ENCODE measurements at regions not wholly inside any gene's neighbourhood (a gene's known extent, or its start where the extent isn't known, plus 50 kb on each side); places are given as distances from the start of the nearest gene placed in this dataset.

DNA sequence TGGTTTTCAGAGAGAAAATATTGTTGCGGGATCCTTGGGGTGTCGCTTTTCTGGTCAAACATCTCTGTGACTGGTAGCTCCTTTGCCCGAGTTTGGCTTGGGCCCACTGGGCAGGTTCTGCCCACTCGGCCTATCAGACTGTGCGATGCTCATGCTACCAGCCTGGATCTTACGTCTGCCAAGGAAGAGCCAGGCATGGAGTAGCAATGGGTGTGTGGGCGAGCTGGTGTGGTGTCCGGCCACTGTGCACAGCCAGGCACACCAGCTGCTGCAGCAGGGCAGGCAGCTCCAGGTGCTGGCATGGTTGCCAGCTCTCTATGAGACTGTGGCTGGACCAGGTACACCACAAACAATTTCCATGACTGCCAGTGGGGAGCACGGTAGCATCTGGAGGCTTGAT, 1351.8 kb upstream of the PCDH20 start:
- H3K9ac ChIP-seq (replicated peaks; ENCODE audit: extremely low read depth, insufficient read depth, low read length), result no peak overlapping the region
- POLR2A ChIA-PET, result no interaction called here
- H3K79me2 ChIP-seq (ENCODE audit: control insufficient read depth, insufficient read depth, low read length), result no peaks in the 10 kb centered on the region
- H3K27me3 ChIP-seq (ENCODE audit: control insufficient read depth in 2 of 2, insufficient read depth in 2 of 2, low read length in 2 of 2), result no peaks in the 10 kb centered on the region
- no peaks in the 10 kb centered on the region for H3K36me3 ChIP-seq (ENCODE audit: control insufficient read depth in 2 of 2, extremely low read depth in 1 of 2, insufficient read depth in 2 of 2, low read length in 2 of 2)
- peaks cover 2% of the 10 kb centered on the region for H3K9me3 ChIP-seq (replicated peaks; ENCODE audit: control insufficient read depth, insufficient read depth, low read length)
- no peak overlapping the region for H3K4me2 ChIP-seq (ENCODE audit: insufficient read depth, low read length)
- H3K4me1 ChIP-seq (ENCODE audit: control insufficient read depth, extremely low read depth, insufficient read depth, low read length), result no peaks in the 10 kb centered on the region
- intact Hi-C loops (cut with micrococcal nuclease) (no loop called here), dilution Hi-C loops (cut with MboI; ENCODE audit: extremely low pct_ligation_motif_present, low sequenced_read_pairs) (no loop called here)
- H3K9me1 ChIP-seq (replicated peaks; ENCODE audit: control insufficient read depth, extremely low read depth, insufficient read depth, low read length), result no peaks in the 10 kb centered on the region
- H4K20me1 ChIP-seq (replicated peaks; ENCODE audit: control insufficient read depth, extremely low read depth, insufficient read depth, low read length), result no peaks in the 10 kb centered on the region
- H3K27ac ChIP-seq (ENCODE audit: insufficient read depth, low read depth, low read length), result no peak overlapping the region
- FAIRE-seq, result no peak
- DNase-seq (ENCODE audit: low read depth, low spot score), result no peak
- no peak overlapping the region for H3K4me3 ChIP-seq (replicated peaks in 1 of 3; ENCODE audit: insufficient read depth in 1 of 3, low read depth in 1 of 3, low read length in 3 of 3)
- CTCF ChIA-PET, result no interaction called here
- no peak overlapping the region for H2AFZ ChIP-seq (ENCODE audit: low read depth, low read length)
- TF ChIP-seq POLR2A (IDR thresholded peaks at IDR 0.05; ENCODE audit: low read depth, low read length), result no peak
- TF ChIP-seq EZH2 (IDR thresholded peaks at IDR 0.05; ENCODE audit: borderline replicate concordance, low read depth, low read length, severe bottlenecking), result no peak
- no peak for TF ChIP-seq FOS (IDR thresholded peaks at IDR 0.05; ENCODE audit: borderline replicate concordance, insufficient read depth, low read length)
- TF ChIP-seq, protein P1, sequence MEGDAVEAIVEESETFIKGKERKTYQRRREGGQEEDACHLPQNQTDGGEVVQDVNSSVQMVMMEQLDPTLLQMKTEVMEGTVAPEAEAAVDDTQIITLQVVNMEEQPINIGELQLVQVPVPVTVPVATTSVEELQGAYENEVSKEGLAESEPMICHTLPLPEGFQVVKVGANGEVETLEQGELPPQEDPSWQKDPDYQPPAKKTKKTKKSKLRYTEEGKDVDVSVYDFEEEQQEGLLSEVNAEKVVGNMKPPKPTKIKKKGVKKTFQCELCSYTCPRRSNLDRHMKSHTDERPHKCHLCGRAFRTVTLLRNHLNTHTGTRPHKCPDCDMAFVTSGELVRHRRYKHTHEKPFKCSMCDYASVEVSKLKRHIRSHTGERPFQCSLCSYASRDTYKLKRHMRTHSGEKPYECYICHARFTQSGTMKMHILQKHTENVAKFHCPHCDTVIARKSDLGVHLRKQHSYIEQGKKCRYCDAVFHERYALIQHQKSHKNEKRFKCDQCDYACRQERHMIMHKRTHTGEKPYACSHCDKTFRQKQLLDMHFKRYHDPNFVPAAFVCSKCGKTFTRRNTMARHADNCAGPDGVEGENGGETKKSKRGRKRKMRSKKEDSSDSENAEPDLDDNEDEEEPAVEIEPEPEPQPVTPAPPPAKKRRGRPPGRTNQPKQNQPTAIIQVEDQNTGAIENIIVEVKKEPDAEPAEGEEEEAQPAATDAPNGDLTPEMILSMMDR (IDR thresholded peaks at IDR 0.05; ENCODE audit: extremely low read depth in 1 of 2, insufficient read depth in 1 of 2, low read depth in 1 of 2, low read length in 2 of 2), result no peak
- TF ChIP-seq GATA2 (IDR thresholded peaks at IDR 0.05; ENCODE audit: insufficient read depth, insufficient read length, low read depth, low read length), result no peak
- no peak for TF ChIP-seq JUN (IDR thresholded peaks at IDR 0.05; ENCODE audit: borderline replicate concordance, insufficient read depth, insufficient read length, low read depth)
- TF ChIP-seq MYC (IDR thresholded peaks at IDR 0.05; ENCODE audit: low read depth, low read length), result no peak
- no peak for TF ChIP-seq POLR2AphosphoS5 (IDR thresholded peaks at IDR 0.05; ENCODE audit: insufficient read depth, low read depth, low read length)
- TF ChIP-seq, protein P2, sequence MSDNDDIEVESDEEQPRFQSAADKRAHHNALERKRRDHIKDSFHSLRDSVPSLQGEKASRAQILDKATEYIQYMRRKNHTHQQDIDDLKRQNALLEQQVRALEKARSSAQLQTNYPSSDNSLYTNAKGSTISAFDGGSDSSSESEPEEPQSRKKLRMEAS (IDR thresholded peaks at IDR 0.05; ENCODE audit: insufficient read depth, insufficient read length), result no peak
- BruUV-seq (replicated peaks), result no TSS peak

Data from endothelial cell of umbilical vein (primary cell).